Hematopoietic multipotent progenitor cell treated with erythropoietin and hydrocortisone succinate and interleukin-3 and kit ligand, for 4 days (in vitro differentiated cells): ENCODE measurements at regions not wholly inside any gene's neighbourhood (a gene's known extent, or its start where the extent isn't known, plus 50 kb on each side); places are given as distances from the start of the nearest gene placed in this dataset.
"Not testable (repeated sequence)": the region's sequence is repeated elsewhere in the genome, so short reads cannot be mapped to it uniquely, and the experiment has no call there.

ENCODE experiments used
- DNase-seq: peaks from one replicate; pipeline ENCODE4 v3.0.0-alpha.2; 2015

GRCh38 chr11:21625982-21626381 is 566.9 kb upstream of the ANO5 start:
- DNase-seq = peak; percentile 95

GRCh38 chr11:21628641-21629040 is 564.2 kb upstream of the ANO5 start:
- DNase-seq = no peak

- no peak for DNase-seq
These were observed 561.9 kb upstream of the ANO5 start for GRCh38 chr11:21630934-21631478.

- no peak for DNase-seq
These were observed 560.9 kb upstream of the ANO5 start for GRCh38 chr11:21631991-21632390.

- DNase-seq = peak; percentile 15
These were observed 558.4 kb upstream of the ANO5 start for GRCh38 chr11:21634491-21634890.

- peak; percentile 5 for DNase-seq
These were observed 557.9 kb upstream of the ANO5 start for GRCh38 chr11:21634956-21635355.

GRCh38 chr11:21635394-21636145 is 557.3 kb upstream of the ANO5 start:
- DNase-seq = peak; percentile 9

GRCh38 chr11:21636561-21636960 is 556.3 kb upstream of the ANO5 start:
- DNase-seq = no peak

GRCh38 chr11:21640491-21640890 is 552.4 kb upstream of the ANO5 start:
- DNase-seq = no peak

- DNase-seq = no peak
These were observed 551.0 kb upstream of the ANO5 start for GRCh38 chr11:21641869-21642268.

- DNase-seq = peak; percentile 3
These were observed 546.5 kb upstream of the ANO5 start for GRCh38 chr11:21646351-21646750.

GRCh38 chr11:21650961-21651360 is 541.9 kb upstream of the ANO5 start:
- DNase-seq = no peak

GRCh38 chr11:21653951-21654421 is 538.9 kb upstream of the ANO5 start:
- no peak for DNase-seq

- DNase-seq = no peak
These were observed 536.8 kb upstream of the ANO5 start for GRCh38 chr11:21656065-21656464.

- no peak for DNase-seq
These were observed 534.2 kb upstream of the ANO5 start for GRCh38 chr11:21658654-21659193.

GRCh38 chr11:21659377-21659776 is 533.5 kb upstream of the ANO5 start:
- DNase-seq = not testable (repeated sequence)

- no peak for DNase-seq
These were observed 532.9 kb upstream of the ANO5 start for GRCh38 chr11:21659961-21660360.

- no peak for DNase-seq
These were observed 517.8 kb upstream of the ANO5 start for GRCh38 chr11:21675049-21675616.

GRCh38 chr11:21687643-21688042 is 505.2 kb upstream of the ANO5 start:
- DNase-seq = no peak

- no peak for DNase-seq
These were observed 488.3 kb upstream of the ANO5 start for GRCh38 chr11:21704539-21704938.

GRCh38 chr11:21707116-21707739 is 485.7 kb upstream of the ANO5 start:
- DNase-seq = peak; percentile 0

- no peak for DNase-seq
These were observed 482.1 kb upstream of the ANO5 start for GRCh38 chr11:21710809-21711208.

- no peak for DNase-seq
These were observed 481.5 kb upstream of the ANO5 start for GRCh38 chr11:21711341-21711740.

- no peak for DNase-seq
These were observed 469.2 kb upstream of the ANO5 start for GRCh38 chr11:21723678-21724077.
